ENCODE measurements at regions not wholly inside any gene's neighbourhood (a gene's known extent, or its start where the extent isn't known, plus 50 kb on each side); places are given as distances from the start of the nearest gene placed in this dataset.

GRCh38 chr2:242012956-242013764 lies 143.6 kb downstream of the RTP5 start:
- no peak overlapping the region for H2AK5ac ChIP-seq (ENCODE audit: insufficient read length, low read length)
- no peaks in the 10 kb centered on the region for H3K4me1 ChIP-seq (ENCODE audit: insufficient read depth, low read length)
- H2BK20ac ChIP-seq (ENCODE audit: low read depth, low read length, poor library complexity, severe bottlenecking) = no peak overlapping the region
- H2BK15ac ChIP-seq (ENCODE audit: low read depth, low read length) = no peak overlapping the region
- no peaks in the 10 kb centered on the region for H3K79me1 ChIP-seq (ENCODE audit: insufficient read depth, low read depth, low read length, poor library complexity, severe bottlenecking)
- H3K4me3 Mint-ChIP-seq = no peak overlapping the region
- H3K4ac ChIP-seq (ENCODE audit: low read depth, low read length) = no peak overlapping the region
- H3K4me1 Mint-ChIP-seq = no peaks in the 10 kb centered on the region
- no peak overlapping the region for H3K56ac ChIP-seq (ENCODE audit: insufficient read length, low read depth, low read length)
- no peak overlapping the region for H4K5ac ChIP-seq (ENCODE audit: insufficient read length, low read depth, low read length)
- H3K9me3 ChIP-seq (ENCODE audit: control insufficient read depth, low read depth, low read length) = no peaks in the 10 kb centered on the region
- no peak overlapping the region for H3K27ac ChIP-seq (ENCODE audit: insufficient read length, low read depth, low read length)
- H3K4me2 ChIP-seq (ENCODE audit: insufficient read depth, insufficient read length, low read length) = no peak overlapping the region
- no peak overlapping the region for H4K91ac ChIP-seq (ENCODE audit: insufficient read length, low read depth, low read length)
- H4K20me1 ChIP-seq (ENCODE audit: control insufficient read depth, insufficient read depth, insufficient read length) = no peaks in the 10 kb centered on the region
- no peaks in the 10 kb centered on the region for H3K23me2 ChIP-seq (ENCODE audit: insufficient read length, low read depth, low read length, poor library complexity, severe bottlenecking)
- no peak overlapping the region for H2BK5ac ChIP-seq (ENCODE audit: insufficient read length, low read length)
- WGBS (ENCODE audit: extremely low coverage, insufficient read length, low lambda C conversion rate) = no CpG with 5 or more reads among the region's 44 CpGs
- no peaks in the 10 kb centered on the region for H3K79me2 ChIP-seq (ENCODE audit: insufficient read depth, low read length)
- no peak overlapping the region for H3K18ac ChIP-seq (ENCODE audit: insufficient read length, low read depth, low read length)
- no peak overlapping the region for H3K9ac ChIP-seq (ENCODE audit: extremely low read depth, insufficient read length, low read length)
- no peaks in the 10 kb centered on the region for H3K27me3 ChIP-seq (ENCODE audit: insufficient read depth, low read length)
- no peak overlapping the region for H3K27ac Mint-ChIP-seq
- H3K27me3 Mint-ChIP-seq (ENCODE audit: low read depth) = peaks cover 53% of the 10 kb centered on the region
- no peak overlapping the region for H2AFZ ChIP-seq (ENCODE audit: low read length)
- TF ChIP-seq CTCF (conservative IDR thresholded peaks at IDR 0.05) = no peak
- no peak overlapping the region for H3K23ac ChIP-seq (ENCODE audit: insufficient read length, low read depth, low read length)
- H2BK12ac ChIP-seq (ENCODE audit: insufficient read length, low read depth, low read length) = no peak overlapping the region
- no peak for DNase-seq
- H3T11ph ChIP-seq (ENCODE audit: low read length) = no peak overlapping the region
- H2BK120ac ChIP-seq (ENCODE audit: low read depth, low read length, poor library complexity, severe bottlenecking) = no peak overlapping the region
- no peaks in the 10 kb centered on the region for H3K36me3 Mint-ChIP-seq (ENCODE audit: insufficient read depth in 1 of 3, low read depth in 3 of 3)
- no peak overlapping the region for H4K8ac ChIP-seq (replicated peaks; ENCODE audit: insufficient read length, low read depth, low read length)
- H3K14ac ChIP-seq (ENCODE audit: insufficient read depth, low read length) = no peak overlapping the region
- H3K9me3 Mint-ChIP-seq = peaks cover 2 to 7% of the 10 kb centered on the region in 2 experiments; a peak in 1 of 5 replicates
